Stimulated activated CD8-positive, alpha-beta memory T cell treated with anti-CD3 and anti-CD28 coated beads, Interleukin-7, amount 100 ng/mL, for 24 hours (primary cell): ENCODE measurements at regions not wholly inside any gene's neighbourhood (a gene's known extent, or its start where the extent isn't known, plus 50 kb on each side); places are given as distances from the start of the nearest gene placed in this dataset.

Source experiments
- DNase-seq: peaks from one replicate; pipeline ENCODE4 v3.0.0-alpha.2; 2020; ENCODE audit warnings: low read depth

- no peak for DNase-seq
Observed at GRCh38 chr4:17170131-17170530, 271.7 kb upstream of the LDB2 start.

GRCh38 chr4:17169699-17170098 lies 271.3 kb upstream of the LDB2 start:
- no peak for DNase-seq

- DNase-seq: no peak
Observed at GRCh38 chr4:17168571-17168970, 270.1 kb upstream of the LDB2 start.

- no peak for DNase-seq
Observed at GRCh38 chr4:17166954-17167353, 268.5 kb upstream of the LDB2 start.

GRCh38 chr4:17165286-17165685 lies 266.8 kb upstream of the LDB2 start:
- DNase-seq: no peak

GRCh38 chr4:17164666-17165065 lies 266.2 kb upstream of the LDB2 start:
- no peak for DNase-seq

GRCh38 chr4:17163156-17163771 lies 264.8 kb upstream of the LDB2 start:
- no peak for DNase-seq

- DNase-seq: no peak
Observed at GRCh38 chr4:17157304-17157703, 258.9 kb upstream of the LDB2 start.

- no peak for DNase-seq
Observed at GRCh38 chr4:17155486-17155885, 257.0 kb upstream of the LDB2 start.

- DNase-seq: no peak
Observed at GRCh38 chr4:17153572-17153971, 255.1 kb upstream of the LDB2 start.

GRCh38 chr4:17152941-17153540 lies 254.6 kb upstream of the LDB2 start:
- no peak for DNase-seq

- DNase-seq: no peak
Observed at GRCh38 chr4:17142232-17142711, 243.8 kb upstream of the LDB2 start.

GRCh38 chr4:17138847-17139246 lies 240.4 kb upstream of the LDB2 start:
- no peak for DNase-seq

- DNase-seq: no peak
Observed at GRCh38 chr4:17134565-17134964, 236.1 kb upstream of the LDB2 start.

GRCh38 chr4:17134100-17134499 lies 235.7 kb upstream of the LDB2 start:
- no peak for DNase-seq

GRCh38 chr4:17132226-17132625 lies 233.8 kb upstream of the LDB2 start:
- DNase-seq: no peak

GRCh38 chr4:17128268-17128667 lies 229.8 kb upstream of the LDB2 start:
- no peak for DNase-seq

GRCh38 chr4:17126321-17126966 lies 228.0 kb upstream of the LDB2 start:
- no peak for DNase-seq

- DNase-seq: no peak
Observed at GRCh38 chr4:17124767-17125166, 226.3 kb upstream of the LDB2 start.

GRCh38 chr4:17120761-17121160 lies 222.3 kb upstream of the LDB2 start:
- no peak for DNase-seq

GRCh38 chr4:17117746-17118145 lies 219.3 kb upstream of the LDB2 start:
- no peak for DNase-seq

- no peak for DNase-seq
Observed at GRCh38 chr4:17115583-17115982, 217.1 kb upstream of the LDB2 start.

- no peak for DNase-seq
Observed at GRCh38 chr4:17112292-17112659, 213.8 kb upstream of the LDB2 start.

GRCh38 chr4:17109126-17109525 lies 210.7 kb upstream of the LDB2 start:
- no peak for DNase-seq
